Neural progenitor cell (in vitro differentiated cells): ENCODE measurements at regions not wholly inside any gene's neighbourhood (a gene's known extent, or its start where the extent isn't known, plus 50 kb on each side); places are given as distances from the start of the nearest gene placed in this dataset.

Source experiments
- EZH2 ChIP-seq: fragments of 200-600 bp; sonication (generic); IDR thresholded peaks from 2 replicates; pipeline ENCODE4 v1.6.1; 2017; ENCODE audit warnings: antibody characterized with exemption, mild to moderate bottlenecking, moderate library complexity
- TF ChIP-seq, protein P1 (sequence below): fragments of 200-600 bp; sonication (generic); IDR thresholded peaks from 2 replicates; pipeline ENCODE4 v1.5.1; 2017; ENCODE audit warnings: antibody characterized with exemption, mild to moderate bottlenecking

GRCh38 chr5:94102849-94103248, 361.4 kb upstream of the POU5F2 start:
- TF ChIP-seq, protein P1, sequence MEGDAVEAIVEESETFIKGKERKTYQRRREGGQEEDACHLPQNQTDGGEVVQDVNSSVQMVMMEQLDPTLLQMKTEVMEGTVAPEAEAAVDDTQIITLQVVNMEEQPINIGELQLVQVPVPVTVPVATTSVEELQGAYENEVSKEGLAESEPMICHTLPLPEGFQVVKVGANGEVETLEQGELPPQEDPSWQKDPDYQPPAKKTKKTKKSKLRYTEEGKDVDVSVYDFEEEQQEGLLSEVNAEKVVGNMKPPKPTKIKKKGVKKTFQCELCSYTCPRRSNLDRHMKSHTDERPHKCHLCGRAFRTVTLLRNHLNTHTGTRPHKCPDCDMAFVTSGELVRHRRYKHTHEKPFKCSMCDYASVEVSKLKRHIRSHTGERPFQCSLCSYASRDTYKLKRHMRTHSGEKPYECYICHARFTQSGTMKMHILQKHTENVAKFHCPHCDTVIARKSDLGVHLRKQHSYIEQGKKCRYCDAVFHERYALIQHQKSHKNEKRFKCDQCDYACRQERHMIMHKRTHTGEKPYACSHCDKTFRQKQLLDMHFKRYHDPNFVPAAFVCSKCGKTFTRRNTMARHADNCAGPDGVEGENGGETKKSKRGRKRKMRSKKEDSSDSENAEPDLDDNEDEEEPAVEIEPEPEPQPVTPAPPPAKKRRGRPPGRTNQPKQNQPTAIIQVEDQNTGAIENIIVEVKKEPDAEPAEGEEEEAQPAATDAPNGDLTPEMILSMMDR: no peak
- no peak for TF ChIP-seq EZH2
